ENCODE measurements at regions not wholly inside any gene's neighbourhood (a gene's known extent, or its start where the extent isn't known, plus 50 kb on each side); places are given as distances from the start of the nearest gene placed in this dataset.

- Histone ChIP-seq H4K8ac (ENCODE audit: extremely low read depth, insufficient read depth, low read length) (no peak overlapping the region), H3K36me3 (ENCODE audit: control insufficient read depth in 2 of 4, insufficient read depth in 4 of 4, low read length in 3 of 4) (no peaks in the 10 kb centered on the region), H3K9ac (replicated peaks in 1 of 4; ENCODE audit: extremely low read depth in 1 of 4, low read depth in 3 of 4, low read length in 3 of 4) (no peak overlapping the region), H3K56ac (replicated peaks; ENCODE audit: insufficient read length, low read depth, low read length) (no peak overlapping the region), H2AFZ (ENCODE audit: low read length) (no peak overlapping the region), H3K18ac (ENCODE audit: extremely low read depth, low read length) (no peak overlapping the region), H3K4ac (replicated peaks; ENCODE audit: insufficient read length, low read depth, low read length) (no peak overlapping the region), H3K4me1 (replicated peaks in 1 of 4; ENCODE audit: control insufficient read depth in 3 of 4, insufficient read depth in 4 of 4, low read length in 3 of 4) (no peaks in the 10 kb centered on the region), H3K23ac (ENCODE audit: insufficient read length) (no peak overlapping the region), H2BK20ac (ENCODE audit: low read length) (no peak overlapping the region), H3K23me2 (ENCODE audit: low read depth, low read length) (no peaks in the 10 kb centered on the region), H2AK5ac (ENCODE audit: low read depth, low read length) (no peak overlapping the region), H3K79me1 (ENCODE audit: low read depth, low read length) (no peaks in the 10 kb centered on the region), H4K20me1 (replicated peaks in 1 of 2; ENCODE audit: control insufficient read depth in 1 of 2, insufficient read depth in 2 of 2, low read length in 2 of 2) (no peaks in the 10 kb centered on the region), H3K79me2 (ENCODE audit: control insufficient read depth in 1 of 2, insufficient read depth in 2 of 2, low read length in 2 of 2) (no peaks in the 10 kb centered on the region), H4K5ac (ENCODE audit: insufficient read length, low read depth, low read length) (no peak overlapping the region), H3K27me3 (replicated peaks in 1 of 4; ENCODE audit: control insufficient read depth in 3 of 4, extremely low read depth in 1 of 4, insufficient read depth in 3 of 4, low read length in 3 of 4) (no peaks in the 10 kb centered on the region), H3K4me2 (ENCODE audit: insufficient read depth in 1 of 2, low read depth in 2 of 2, low read length in 2 of 2) (no peak overlapping the region), H3K14ac (ENCODE audit: insufficient read length) (no peak overlapping the region), H3K27ac (ENCODE audit: low read depth, low read length) (no peak overlapping the region), H4K91ac (replicated peaks; ENCODE audit: insufficient read length, low read length) (no peak overlapping the region), H2BK12ac (ENCODE audit: low read depth, low read length) (no peak overlapping the region), H3K4me3 (ENCODE audit: extremely low read depth in 1 of 4, insufficient read depth in 2 of 4, low read depth in 3 of 4, low read length in 4 of 4) (no peak overlapping the region), H3K9me3 (ENCODE audit: insufficient read depth in 2 of 2, low read depth in 1 of 2, low read length in 1 of 2) (peaks cover 0 to 2% of the 10 kb centered on the region in 2 experiments; a peak in 1 of 4 replicates), H2BK15ac (ENCODE audit: low read length) (no peak overlapping the region), H2BK120ac (replicated peaks; ENCODE audit: low read depth, low read length) (no peak overlapping the region), H2BK5ac (ENCODE audit: low read depth, low read length) (no peak overlapping the region)
- 86% methylated on average over 2 of the region's 2 CpGs; no CpG with 5 or more reads in 1 of the 2 experiments for WGBS, 2 experiments (ENCODE audit: extremely low coverage in 1 of 2, insufficient coverage in 1 of 2, insufficient read length in 1 of 2, insufficient replicate concordance in 2 of 2, low coverage in 1 of 2, low lambda C conversion rate in 2 of 2, missing lambda C conversion rate in 1 of 2)
- no peak for DNase-seq (ENCODE audit: low read depth in 1 of 2, low spot score in 2 of 2)
- no peak for FAIRE-seq
- CTCF ChIA-PET (ENCODE audit: partially characterized antibody), result no interaction called here
- POLR2A ChIA-PET (ENCODE audit: partially characterized antibody), result no interaction called here
- no peak for TF ChIP-seq CHD7 (IDR thresholded peaks at IDR 0.05; ENCODE audit: insufficient replicate concordance, low read length)
Observed at GRCh38 chr11:104774578-104774977, 123.7 kb downstream of the CASP12 start.

Data from H1 (cell line).